Sigmoid colon (tissue), 6 donors: ENCODE measurements at regions not wholly inside any gene's neighbourhood (a gene's known extent, or its start where the extent isn't known, plus 50 kb on each side); places are given as distances from the start of the nearest gene placed in this dataset.

Experiments
- DNase-seq: peaks from one replicate; pipeline ENCODE4 v3.0.0-alpha.2; 2019
- H3K27ac ChIP-seq, 4 donors: fragments of 200-600 bp; sonication (generic); one replicate each; pipeline ENCODE4 v1.5.1; 2016 to 2019; ENCODE audit warnings: mild to moderate bottlenecking in 1 of 4
- H3K27me3 ChIP-seq, 3 donors: fragments of 200-600 bp; sonication (generic); one replicate each; pipeline ENCODE4 v1.5.1; 2019; ENCODE audit warnings: mild to moderate bottlenecking in 1 of 3
- H3K36me3 ChIP-seq, 4 donors: fragments of 200-600 bp; sonication (generic); one replicate each; pipeline ENCODE4 v1.5.1; 2016 to 2019
- H3K4me1 ChIP-seq, 4 donors: fragments of 200-600 bp; sonication (generic); one replicate each; pipeline ENCODE4 v1.5.1; 2017 to 2019
- H3K4me3 ChIP-seq, 4 donors: fragments of 200-600 bp; sonication (generic); one replicate each; pipeline ENCODE4 v1.5.1; 2017 to 2019; ENCODE audit warnings: mild to moderate bottlenecking in 2 of 4, moderate library complexity in 1 of 4
- H3K9me3 ChIP-seq, 4 donors: fragments of 200-600 bp in 3 of 4; sonication (generic) in 3 of 4; one replicate each; pipeline versions ENCODE4 v1.5.1 to v1.6.1; 2013 to 2019
- EP300 ChIP-seq, 4 donors: sonication (generic); formaldehyde crosslinking; IDR thresholded peaks; one replicate each; pipeline ENCODE4 v1.6.1; 2017; ENCODE audit warnings: antibody characterized with exemption in 4 of 4
- POLR2A ChIP-seq, 2 donors: fragments of 450-650 bp; IDR thresholded peaks; one replicate each; pipeline ENCODE4 v1.6.1; 2016; ENCODE audit warnings: antibody characterized with exemption in 2 of 2, mild to moderate bottlenecking in 2 of 2, moderate library complexity in 2 of 2
- POLR2AphosphoS5 ChIP-seq, 4 donors: sonication (generic); formaldehyde crosslinking; IDR thresholded peaks; one replicate each; pipeline ENCODE4 v1.6.1; 2017; ENCODE audit warnings: antibody characterized with exemption in 4 of 4
- WGBS, 2 donors: extraction: QIAGEN DNeasy Blood & Tissue Kit; methylation state at CpG; one replicate each; pipeline ENCODE4 v1.1.7; 2013; 5-methylcytosine and 5-hydroxymethylcytosine counted together
- intact Hi-C: fragments of 100-400 bp; cut with DNase I; formaldehyde crosslinking; loops from one replicate; pipeline ENCODE4 v1.15.1; 2023
- TF ChIP-seq, protein P1 (sequence below), 4 experiments: fragments of 450-650 bp in 3 of 4; fragments of 200-600 bp in 1 of 4; IDR thresholded peaks; one replicate each; pipeline ENCODE4 v1.5.1; 2016 to 2019; ENCODE audit warnings: antibody characterized with exemption in 4 of 4, mild to moderate bottlenecking in 3 of 4, moderate library complexity in 2 of 4
- donor health status: healthy with polysubstance abuse.
- donor health status: healthy.

DNA sequence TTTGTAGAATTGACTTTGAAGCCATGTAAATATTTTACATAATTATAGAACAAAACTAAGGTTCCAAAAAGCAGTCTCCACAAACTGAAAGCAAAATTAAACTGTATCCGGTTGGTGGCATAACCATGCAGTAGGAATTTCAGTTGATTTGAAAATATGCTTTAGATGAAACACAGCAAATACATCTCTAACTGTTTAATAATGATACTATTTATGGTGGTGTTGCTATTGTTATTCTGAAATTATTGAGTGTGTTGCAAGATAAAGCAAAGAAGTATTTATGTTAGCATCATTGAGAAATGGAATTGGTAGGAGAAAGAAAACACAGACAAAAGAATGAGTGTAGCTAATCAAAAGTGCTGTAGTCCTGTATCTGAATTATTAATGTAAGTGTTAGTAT is 73.8 kb upstream of the MTHFD1L start:
- H3K9me3 ChIP-seq: no peaks in the 10 kb centered on the region
- DNase-seq: no peak
- no peaks in the 10 kb centered on the region for H3K4me1 ChIP-seq
- no peak overlapping the region for H3K27ac ChIP-seq
- no peak overlapping the region for H3K4me3 ChIP-seq
- WGBS, 2 donors: 85 to 96% methylated on average over 1 of the region's 1 CpG
- TF ChIP-seq EP300 (IDR thresholded peaks at IDR 0.05): no peak
- no peaks in the 10 kb centered on the region for H3K36me3 ChIP-seq
- intact Hi-C loops: no loop called here
- no peaks in the 10 kb centered on the region for H3K27me3 ChIP-seq

DNA sequence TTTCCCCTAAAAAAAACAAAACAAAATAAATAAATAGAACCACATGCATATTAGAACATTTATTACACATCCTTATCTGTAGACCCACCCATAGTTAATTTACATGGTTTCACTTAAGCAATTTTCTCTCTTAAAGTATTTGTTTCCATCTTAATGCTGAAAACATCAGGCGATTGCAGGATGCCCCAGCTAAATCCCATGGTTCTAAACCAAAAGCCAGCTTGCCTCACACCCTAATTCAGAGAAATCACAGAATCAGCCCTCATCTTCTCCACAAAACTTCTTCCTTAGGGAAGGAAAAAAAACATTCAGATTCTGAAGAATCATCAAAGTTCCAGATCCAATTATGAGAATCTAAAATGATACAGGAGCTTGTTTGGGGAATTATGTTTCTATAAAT is 67.6 kb upstream of the MTHFD1L start:
- no peak for DNase-seq
- Histone ChIP-seq H3K36me3 (no peaks in the 10 kb centered on the region), H3K27ac (no peak overlapping the region), H3K4me3 (no peak overlapping the region), H3K4me1 (no peaks in the 10 kb centered on the region), H3K9me3 (no peaks in the 10 kb centered on the region), H3K27me3 (no peaks in the 10 kb centered on the region)
- no peak for TF ChIP-seq POLR2AphosphoS5 (IDR thresholded peaks at IDR 0.05)
- TF ChIP-seq, protein P1, sequence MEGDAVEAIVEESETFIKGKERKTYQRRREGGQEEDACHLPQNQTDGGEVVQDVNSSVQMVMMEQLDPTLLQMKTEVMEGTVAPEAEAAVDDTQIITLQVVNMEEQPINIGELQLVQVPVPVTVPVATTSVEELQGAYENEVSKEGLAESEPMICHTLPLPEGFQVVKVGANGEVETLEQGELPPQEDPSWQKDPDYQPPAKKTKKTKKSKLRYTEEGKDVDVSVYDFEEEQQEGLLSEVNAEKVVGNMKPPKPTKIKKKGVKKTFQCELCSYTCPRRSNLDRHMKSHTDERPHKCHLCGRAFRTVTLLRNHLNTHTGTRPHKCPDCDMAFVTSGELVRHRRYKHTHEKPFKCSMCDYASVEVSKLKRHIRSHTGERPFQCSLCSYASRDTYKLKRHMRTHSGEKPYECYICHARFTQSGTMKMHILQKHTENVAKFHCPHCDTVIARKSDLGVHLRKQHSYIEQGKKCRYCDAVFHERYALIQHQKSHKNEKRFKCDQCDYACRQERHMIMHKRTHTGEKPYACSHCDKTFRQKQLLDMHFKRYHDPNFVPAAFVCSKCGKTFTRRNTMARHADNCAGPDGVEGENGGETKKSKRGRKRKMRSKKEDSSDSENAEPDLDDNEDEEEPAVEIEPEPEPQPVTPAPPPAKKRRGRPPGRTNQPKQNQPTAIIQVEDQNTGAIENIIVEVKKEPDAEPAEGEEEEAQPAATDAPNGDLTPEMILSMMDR (IDR thresholded peaks at IDR 0.05): no peak
- WGBS, 2 donors: 92 to 96% methylated on average over 1 of the region's 1 CpG
- intact Hi-C loops: no loop called here

DNA sequence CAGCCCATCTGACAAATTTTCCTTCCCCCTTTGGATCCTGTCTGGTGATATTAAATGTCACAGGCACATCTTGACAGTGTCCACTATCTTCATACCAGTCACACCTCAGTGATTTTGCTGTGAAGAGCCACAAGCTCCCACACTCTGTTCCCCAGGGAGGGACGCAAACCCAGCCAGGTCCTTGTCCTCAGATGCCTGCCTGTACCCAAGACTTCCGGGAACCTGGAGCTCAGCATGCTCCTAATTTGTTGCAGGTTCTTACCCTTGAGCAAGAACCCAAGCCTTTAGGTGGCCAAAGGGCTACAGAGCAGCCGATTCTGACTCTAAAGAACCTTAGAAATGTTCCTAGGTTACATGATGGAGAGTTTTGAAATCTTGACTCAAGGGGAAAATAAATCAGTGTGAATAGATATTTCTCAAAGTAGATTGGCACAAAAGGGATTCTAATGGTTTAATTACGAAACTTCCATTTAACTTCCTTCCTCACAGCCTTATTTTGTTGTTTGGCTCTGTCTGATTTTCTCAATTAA is 66.2 kb upstream of the MTHFD1L start:
- Histone ChIP-seq H3K9me3 (no peaks in the 10 kb centered on the region), H3K27me3 (no peaks in the 10 kb centered on the region), H3K4me1 (no peaks in the 10 kb centered on the region), H3K36me3 (no peaks in the 10 kb centered on the region), H3K4me3 (no peak overlapping the region), H3K27ac (no peak overlapping the region)
- no peak for DNase-seq
- intact Hi-C loops: no loop called here
- 92 to 97% methylated on average over 4 of the region's 4 CpGs for WGBS, 2 donors
- TF ChIP-seq EP300 (IDR thresholded peaks at IDR 0.05): no peak
- no peak for TF ChIP-seq POLR2AphosphoS5 (IDR thresholded peaks at IDR 0.05)
- TF ChIP-seq POLR2A (IDR thresholded peaks at IDR 0.05): no peak
- TF ChIP-seq, protein P1 (IDR thresholded peaks at IDR 0.05): no peak

DNA sequence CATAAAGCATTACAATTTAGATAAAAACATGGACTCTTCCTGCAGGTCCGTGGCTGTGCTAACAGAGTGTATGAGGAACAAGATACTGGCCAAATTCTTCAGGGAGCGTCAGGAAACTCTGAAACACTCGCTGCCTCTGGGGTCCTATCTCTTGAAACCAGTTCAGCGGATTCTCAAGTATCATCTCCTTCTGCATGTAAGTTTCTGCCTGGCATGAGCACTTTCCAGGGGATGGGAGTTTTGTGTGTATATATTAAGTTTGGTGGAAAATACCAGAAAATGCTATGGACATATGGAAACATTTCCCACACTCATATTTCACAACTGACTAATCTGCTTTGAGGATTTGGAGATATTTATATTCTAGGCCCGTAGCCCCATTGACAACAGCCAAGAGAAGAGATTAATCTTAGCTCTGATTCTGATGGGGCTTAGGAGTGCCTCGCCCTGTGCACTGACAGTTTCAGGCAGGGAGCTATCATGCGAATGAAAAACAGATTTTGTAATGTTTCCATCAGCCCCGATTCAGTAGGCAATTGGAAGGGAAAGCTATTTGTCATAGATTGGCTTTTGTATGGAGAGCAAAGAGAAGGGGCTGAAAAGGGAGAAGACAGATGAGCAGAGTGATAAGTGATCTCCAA is 64.7 kb upstream of the MTHFD1L start:
- TF ChIP-seq POLR2A (IDR thresholded peaks at IDR 0.05) (no peak), EP300 (IDR thresholded peaks at IDR 0.05) (no peak), POLR2AphosphoS5 (IDR thresholded peaks at IDR 0.05) (no peak)
- TF ChIP-seq, protein P1 (IDR thresholded peaks at IDR 0.05): no peak
- intact Hi-C loops: no loop called here
- H3K36me3 ChIP-seq: no peaks in the 10 kb centered on the region
- 81 to 89% methylated on average over 8 of the region's 8 CpGs for WGBS, 2 donors
- no peaks in the 10 kb centered on the region for H3K4me1 ChIP-seq
- DNase-seq: no peak
- H3K27ac ChIP-seq: no peak overlapping the region
- H3K4me3 ChIP-seq: no peak overlapping the region
- H3K9me3 ChIP-seq: no peaks in the 10 kb centered on the region
- no peaks in the 10 kb centered on the region for H3K27me3 ChIP-seq

DNA sequence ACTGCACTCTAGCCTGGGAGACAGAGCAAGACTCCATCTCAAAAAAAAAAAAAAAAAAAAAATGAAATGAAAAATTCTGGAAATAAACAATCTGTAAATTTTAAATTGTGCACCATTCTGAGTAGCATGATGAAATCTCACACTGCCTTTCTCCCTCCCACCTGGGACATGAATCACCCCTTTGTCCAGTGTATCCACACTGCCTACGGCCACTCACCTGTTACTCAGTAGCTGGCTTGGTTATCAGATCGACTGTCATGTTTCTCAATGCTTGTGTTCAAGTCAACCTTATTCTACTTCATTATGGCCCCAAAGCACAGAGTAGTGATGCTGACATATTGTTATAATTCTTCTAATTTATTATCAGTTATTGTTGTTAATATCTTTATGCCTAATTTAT is 58.7 kb upstream of the MTHFD1L start:
- H3K4me3 ChIP-seq: no peak overlapping the region
- H3K9me3 ChIP-seq: no peaks in the 10 kb centered on the region
- H3K4me1 ChIP-seq: no peaks in the 10 kb centered on the region
- TF ChIP-seq EP300 (IDR thresholded peaks at IDR 0.05): no peak
- TF ChIP-seq POLR2AphosphoS5 (IDR thresholded peaks at IDR 0.05): no peak
- TF ChIP-seq, protein P1 (IDR thresholded peaks at IDR 0.05): no peak
- no peak for TF ChIP-seq POLR2A (IDR thresholded peaks at IDR 0.05)
- intact Hi-C loops: no loop called here
- no peak for DNase-seq
- H3K27me3 ChIP-seq: no peaks in the 10 kb centered on the region
- no peak overlapping the region for H3K27ac ChIP-seq
- peaks cover 0 to 14% (median 0%) of the 10 kb centered on the region in 4 donors for H3K36me3 ChIP-seq
- 92 to 93% methylated on average over 2 of the region's 2 CpGs for WGBS, 2 donors
